ENCODE measurements at regions not wholly inside any gene's neighbourhood (a gene's known extent, or its start where the extent isn't known, plus 50 kb on each side); places are given as distances from the start of the nearest gene placed in this dataset.

DNA sequence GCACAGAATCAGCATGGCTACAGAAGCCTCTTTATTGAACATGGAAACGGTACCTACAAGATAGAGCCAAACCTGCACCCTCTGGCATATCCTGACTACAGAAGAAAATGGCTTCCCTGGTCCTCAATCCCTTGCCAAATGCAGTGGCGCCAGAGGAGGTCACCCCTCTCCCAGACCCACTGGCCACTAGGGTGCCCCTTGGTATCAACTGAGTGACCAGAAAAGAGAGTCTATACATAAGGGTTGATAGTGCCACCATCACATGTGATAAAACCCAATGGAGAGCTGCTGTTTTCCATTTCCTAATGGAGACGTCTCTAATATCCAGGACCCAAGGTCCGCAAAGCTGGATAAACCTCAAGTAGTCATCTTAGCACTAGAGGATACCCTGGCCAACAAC, 52.7 kb upstream of the ALK start:
- Histone ChIP-seq H3K4me2 (ENCODE audit: insufficient read depth, low read length) (no peak overlapping the region), H3K79me2 (ENCODE audit: control insufficient read depth, insufficient read depth, low read length) (no peaks in the 10 kb centered on the region), H3K27me3 (ENCODE audit: control insufficient read depth in 2 of 2, insufficient read depth in 2 of 2, low read length in 2 of 2) (no peaks in the 10 kb centered on the region), H3K9me3 (replicated peaks; ENCODE audit: control insufficient read depth, insufficient read depth, low read length) (peaks cover 4% of the 10 kb centered on the region), H3K9ac (replicated peaks; ENCODE audit: extremely low read depth, insufficient read depth, low read length) (no peak overlapping the region), H3K27ac (ENCODE audit: insufficient read depth, low read depth, low read length) (no peak overlapping the region), H3K4me3 (replicated peaks in 1 of 3; ENCODE audit: insufficient read depth in 1 of 3, low read depth in 1 of 3, low read length in 3 of 3) (no peak overlapping the region), H3K4me1 (ENCODE audit: control insufficient read depth, extremely low read depth, insufficient read depth, low read length) (no peaks in the 10 kb centered on the region), H3K9me1 (replicated peaks; ENCODE audit: control insufficient read depth, extremely low read depth, insufficient read depth, low read length) (no peaks in the 10 kb centered on the region), H3K36me3 (ENCODE audit: control insufficient read depth in 2 of 2, extremely low read depth in 1 of 2, insufficient read depth in 2 of 2, low read length in 2 of 2) (no peaks in the 10 kb centered on the region), H2AFZ (ENCODE audit: low read depth, low read length) (no peak overlapping the region), H4K20me1 (replicated peaks; ENCODE audit: control insufficient read depth, extremely low read depth, insufficient read depth, low read length) (no peaks in the 10 kb centered on the region)
- dilution Hi-C loops (cut with MboI; ENCODE audit: extremely low pct_ligation_motif_present, low sequenced_read_pairs) (no loop called here), intact Hi-C loops (cut with micrococcal nuclease) (no loop called here)
- FAIRE-seq (no peak), DNase-seq (ENCODE audit: low read depth, low spot score) (no peak)
- CTCF ChIA-PET, result no interaction called here
- TF ChIP-seq FOS (IDR thresholded peaks at IDR 0.05; ENCODE audit: borderline replicate concordance, insufficient read depth, low read length) (no peak), POLR2AphosphoS5 (IDR thresholded peaks at IDR 0.05; ENCODE audit: insufficient read depth, low read depth, low read length) (no peak), EZH2 (IDR thresholded peaks at IDR 0.05; ENCODE audit: borderline replicate concordance, low read depth, low read length, severe bottlenecking) (no peak), MYC (IDR thresholded peaks at IDR 0.05; ENCODE audit: low read depth, low read length) (no peak), JUN (IDR thresholded peaks at IDR 0.05; ENCODE audit: borderline replicate concordance, insufficient read depth, insufficient read length, low read depth) (no peak), POLR2A (IDR thresholded peaks at IDR 0.05; ENCODE audit: low read depth, low read length) (no peak), GATA2 (IDR thresholded peaks at IDR 0.05; ENCODE audit: insufficient read depth, insufficient read length, low read depth, low read length) (no peak)
- TF ChIP-seq, protein P1, sequence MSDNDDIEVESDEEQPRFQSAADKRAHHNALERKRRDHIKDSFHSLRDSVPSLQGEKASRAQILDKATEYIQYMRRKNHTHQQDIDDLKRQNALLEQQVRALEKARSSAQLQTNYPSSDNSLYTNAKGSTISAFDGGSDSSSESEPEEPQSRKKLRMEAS (IDR thresholded peaks at IDR 0.05; ENCODE audit: insufficient read depth, insufficient read length), result no peak
- TF ChIP-seq, protein P2, sequence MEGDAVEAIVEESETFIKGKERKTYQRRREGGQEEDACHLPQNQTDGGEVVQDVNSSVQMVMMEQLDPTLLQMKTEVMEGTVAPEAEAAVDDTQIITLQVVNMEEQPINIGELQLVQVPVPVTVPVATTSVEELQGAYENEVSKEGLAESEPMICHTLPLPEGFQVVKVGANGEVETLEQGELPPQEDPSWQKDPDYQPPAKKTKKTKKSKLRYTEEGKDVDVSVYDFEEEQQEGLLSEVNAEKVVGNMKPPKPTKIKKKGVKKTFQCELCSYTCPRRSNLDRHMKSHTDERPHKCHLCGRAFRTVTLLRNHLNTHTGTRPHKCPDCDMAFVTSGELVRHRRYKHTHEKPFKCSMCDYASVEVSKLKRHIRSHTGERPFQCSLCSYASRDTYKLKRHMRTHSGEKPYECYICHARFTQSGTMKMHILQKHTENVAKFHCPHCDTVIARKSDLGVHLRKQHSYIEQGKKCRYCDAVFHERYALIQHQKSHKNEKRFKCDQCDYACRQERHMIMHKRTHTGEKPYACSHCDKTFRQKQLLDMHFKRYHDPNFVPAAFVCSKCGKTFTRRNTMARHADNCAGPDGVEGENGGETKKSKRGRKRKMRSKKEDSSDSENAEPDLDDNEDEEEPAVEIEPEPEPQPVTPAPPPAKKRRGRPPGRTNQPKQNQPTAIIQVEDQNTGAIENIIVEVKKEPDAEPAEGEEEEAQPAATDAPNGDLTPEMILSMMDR (IDR thresholded peaks at IDR 0.05; ENCODE audit: extremely low read depth in 1 of 2, insufficient read depth in 1 of 2, low read depth in 1 of 2, low read length in 2 of 2), result no peak
- BruUV-seq (replicated peaks), result no TSS peak
- POLR2A ChIA-PET, result no interaction called here

All from endothelial cell of umbilical vein (primary cell).